ENCODE measurements at regions not wholly inside any gene's neighbourhood (a gene's known extent, or its start where the extent isn't known, plus 50 kb on each side); places are given as distances from the start of the nearest gene placed in this dataset.
A peak's percentile ranks its signal among the peaks of the same experiment; 100 is the strongest.

- peaks cover 0 to 55% (median 26%) of the 10 kb centered on the region in 9 donors for H3K4me1 ChIP-seq
- H3K27me3 ChIP-seq: no peaks in the 10 kb centered on the region
- peak overlapping the region in 2 of 10 donors; percentile 26 to 70 for H3K27ac ChIP-seq
- ATAC-seq: peak in 1 of 8 donors; percentile 18
- H3K36me3 ChIP-seq: no peaks in the 10 kb centered on the region
- intact Hi-C loops (cut with DNase I): no loop called here
- no peak overlapping the region for H3K4me3 ChIP-seq
- no peak for DNase-seq
- H3K9me3 ChIP-seq: no peaks in the 10 kb centered on the region
- WGBS, 2 donors: 70 to 75% methylated on average over 5 of the region's 5 CpGs
- no peak for TF ChIP-seq CTCF (IDR thresholded peaks at IDR 0.05)
These were observed 198.7 kb downstream of the SEMA6A start for GRCh38 chr5:116375926-116376325.

GRCh38 chr5:116374434-116374852, 200.2 kb downstream of the SEMA6A start:
- Histone ChIP-seq H3K9me3 (no peaks in the 10 kb centered on the region), H3K27ac (peak overlapping the region in 5 of 10 donors; percentile 6 to 70 (median 17)), H3K36me3 (no peaks in the 10 kb centered on the region), H3K27me3 (no peaks in the 10 kb centered on the region), H3K4me1 (peaks cover 0 to 63% (median 31%) of the 10 kb centered on the region in 9 donors), H3K4me3 (no peak overlapping the region)
- DNase-seq (no peak), ATAC-seq (peak in 4 of 8 donors; percentile 28 to 50 (median 38))
- peak in 1 of 9 donors; percentile 16 for TF ChIP-seq CTCF (IDR thresholded peaks at IDR 0.05)
- WGBS, 2 donors: 64 to 73% methylated on average over 4 of the region's 4 CpGs
- intact Hi-C loops (cut with DNase I): no loop called here

GRCh38 chr5:116372931-116373597, 201.6 kb downstream of the SEMA6A start:
- peaks cover 0 to 63% (median 31%) of the 10 kb centered on the region in 9 donors for H3K4me1 ChIP-seq
- no peaks in the 10 kb centered on the region for H3K27me3 ChIP-seq
- peak overlapping the region in 4 of 10 donors; percentile 4 to 71 (median 60) for H3K27ac ChIP-seq
- DNase-seq: no peak
- no peak overlapping the region for H3K4me3 ChIP-seq
- no peaks in the 10 kb centered on the region for H3K9me3 ChIP-seq
- H3K36me3 ChIP-seq: no peaks in the 10 kb centered on the region
- intact Hi-C loops (cut with DNase I): no loop called here
- ATAC-seq: no peak
- 94 to 100% methylated on average over 1 of the region's 1 CpG for WGBS, 2 donors
- no peak for TF ChIP-seq CTCF (IDR thresholded peaks at IDR 0.05)

GRCh38 chr5:116371935-116372334, 202.7 kb downstream of the SEMA6A start:
- Histone ChIP-seq H3K4me1 (peaks cover 0 to 63% (median 31%) of the 10 kb centered on the region in 9 donors), H3K27ac (peak overlapping the region in 7 of 10 donors; percentile 20 to 71 (median 62)), H3K27me3 (no peaks in the 10 kb centered on the region), H3K9me3 (no peaks in the 10 kb centered on the region), H3K36me3 (no peaks in the 10 kb centered on the region), H3K4me3 (no peak overlapping the region)
- ATAC-seq (peak in 4 of 8 donors; percentile 38 to 75 (median 62)), DNase-seq (no peak)
- intact Hi-C loops (cut with DNase I): no loop called here
- no peak for TF ChIP-seq CTCF (IDR thresholded peaks at IDR 0.05)
